NCI-H2196 (cell line): ENCODE measurements at regions not wholly inside any gene's neighbourhood (a gene's known extent, or its start where the extent isn't known, plus 50 kb on each side); places are given as distances from the start of the nearest gene placed in this dataset.

Experiments used
- DNase-seq: peaks from one replicate; lab custom pipeline; 2025; ENCODE audit not compliant: unreplicated experiment; lab: John Stamatoyannopoulos, UW

- no peak for DNase-seq
These were observed 52.5 kb upstream of the CCN2 start for GRCh38 chr6:132003516-132004178.
